ENCODE measurements at regions not wholly inside any gene's neighbourhood (a gene's known extent, or its start where the extent isn't known, plus 50 kb on each side); places are given as distances from the start of the nearest gene placed in this dataset.

- TF ChIP-seq CTCF (IDR thresholded peaks at IDR 0.05; ENCODE audit: low read depth, low read length) = no peak
- no peak for TF ChIP-seq EZH2phosphoT487 (IDR thresholded peaks at IDR 0.05; ENCODE audit: low read depth)
These were observed 821.0 kb downstream of the PRELID2 start for GRCh38 chr5:145014109-145014508.
